NT2/D1 (cell line): ENCODE measurements at regions not wholly inside any gene's neighbourhood (a gene's known extent, or its start where the extent isn't known, plus 50 kb on each side); places are given as distances from the start of the nearest gene placed in this dataset.

Source experiments
- DNase-seq: peaks from one replicate; pipeline ENCODE4 v3.0.0-alpha.2; 2011; ENCODE audit warnings: low read depth, low spot score
- H3K27me3 ChIP-seq: 2 replicates; pipeline ENCODE4 v1.6.0; 2011; ENCODE audit warnings: mild to moderate bottlenecking; ENCODE audit not compliant: insufficient read length, insufficient read depth
- H3K36me3 ChIP-seq: 2 replicates; pipeline ENCODE4 v1.6.1; 2011; ENCODE audit warnings: mild to moderate bottlenecking, low read length, mixed read lengths; ENCODE audit not compliant: insufficient read depth, insufficient read length
- H3K4me1 ChIP-seq: 2 replicates; pipeline ENCODE4 v1.5.1; 2011; ENCODE audit not compliant: insufficient read depth, insufficient read length
- H3K4me3 ChIP-seq: 2 replicates; pipeline ENCODE4 v1.5.1; 2011; ENCODE audit warnings: low read depth; ENCODE audit not compliant: insufficient read length
- H3K9ac ChIP-seq: 2 replicates; pipeline ENCODE4 v1.6.0; 2011; ENCODE audit warnings: low read depth; ENCODE audit not compliant: insufficient read length
- H3K9me3 ChIP-seq: 2 replicates; pipeline ENCODE4 v1.5.1; 2011; ENCODE audit warnings: mild to moderate bottlenecking, low read length; ENCODE audit not compliant: insufficient read depth
- SUZ12 ChIP-seq: IDR thresholded peaks from 2 replicates; pipeline ENCODE4 v1.6.1; 2011; ENCODE audit not compliant: insufficient read length, insufficient read depth; ENCODE audit errors: extremely low read depth
- YY1 ChIP-seq: IDR thresholded peaks from 2 replicates; pipeline ENCODE4 v1.6.1; 2011; ENCODE audit not compliant: insufficient read length, insufficient read depth
- ZNF274 ChIP-seq: IDR thresholded peaks from 2 replicates; pipeline ENCODE4 v1.6.1; 2011; ENCODE audit warnings: mild to moderate bottlenecking, low read depth, low read length

GRCh38 chr15:62938825-62939224 is 103.7 kb upstream of the TPM1 start:
- Histone ChIP-seq H3K9ac (no peak overlapping the region), H3K4me1 (peaks cover 15% of the 10 kb centered on the region), H3K4me3 (no peak overlapping the region), H3K27me3 (no peaks in the 10 kb centered on the region), H3K36me3 (no peaks in the 10 kb centered on the region), H3K9me3 (no peaks in the 10 kb centered on the region)
- DNase-seq: no peak
- TF ChIP-seq SUZ12 (no peak), ZNF274 (no peak), YY1 (no peak)

GRCh38 chr15:62940093-62940754 is 102.3 kb upstream of the TPM1 start:
- TF ChIP-seq ZNF274 (no peak), SUZ12 (no peak), YY1 (no peak)
- Histone ChIP-seq H3K9me3 (no peaks in the 10 kb centered on the region), H3K36me3 (no peaks in the 10 kb centered on the region), H3K4me3 (no peak overlapping the region), H3K4me1 (peaks cover 15% of the 10 kb centered on the region), H3K27me3 (no peaks in the 10 kb centered on the region), H3K9ac (no peak overlapping the region)
- DNase-seq: no peak

- DNase-seq: no peak
- H3K4me1 ChIP-seq: peaks cover 12% of the 10 kb centered on the region
- no peaks in the 10 kb centered on the region for H3K27me3 ChIP-seq
- H3K4me3 ChIP-seq: no peak overlapping the region
- no peak overlapping the region for H3K9ac ChIP-seq
- no peaks in the 10 kb centered on the region for H3K36me3 ChIP-seq
- TF ChIP-seq ZNF274 (no peak), SUZ12 (no peak), YY1 (no peak)
- H3K9me3 ChIP-seq: no peaks in the 10 kb centered on the region
These were observed 101.7 kb upstream of the TPM1 start for GRCh38 chr15:62940755-62941361.

GRCh38 chr15:62941699-62942098 is 100.8 kb upstream of the TPM1 start:
- peaks cover 12% of the 10 kb centered on the region for H3K4me1 ChIP-seq

GRCh38 chr15:62942428-62942827 is 100.1 kb upstream of the TPM1 start:
- H3K4me1 ChIP-seq: peaks cover 12% of the 10 kb centered on the region
- H3K36me3 ChIP-seq: no peaks in the 10 kb centered on the region
- TF ChIP-seq ZNF274 (no peak), YY1 (no peak), SUZ12 (no peak)
- no peaks in the 10 kb centered on the region for H3K27me3 ChIP-seq
- H3K9me3 ChIP-seq: no peaks in the 10 kb centered on the region
- no peak for DNase-seq
- no peak overlapping the region for H3K4me3 ChIP-seq
- no peak overlapping the region for H3K9ac ChIP-seq

More at GRCh38 chr15:62941699-62942098, 100.8 kb upstream of the TPM1 start:
- H3K9ac ChIP-seq: no peak overlapping the region
- no peak overlapping the region for H3K4me3 ChIP-seq
- no peaks in the 10 kb centered on the region for H3K36me3 ChIP-seq
- no peak for DNase-seq
- no peaks in the 10 kb centered on the region for H3K9me3 ChIP-seq
- TF ChIP-seq ZNF274 (no peak), YY1 (no peak), SUZ12 (no peak)
- H3K27me3 ChIP-seq: no peaks in the 10 kb centered on the region

GRCh38 chr15:62945063-62945462 is 97.5 kb upstream of the TPM1 start:
- Histone ChIP-seq H3K4me3 (no peak overlapping the region), H3K36me3 (no peaks in the 10 kb centered on the region), H3K27me3 (no peaks in the 10 kb centered on the region), H3K9ac (no peak overlapping the region), H3K4me1 (peaks cover 12% of the 10 kb centered on the region), H3K9me3 (no peaks in the 10 kb centered on the region)
- TF ChIP-seq YY1 (no peak), ZNF274 (no peak), SUZ12 (no peak)
- DNase-seq: no peak

- Histone ChIP-seq H3K9ac (no peak overlapping the region), H3K36me3 (no peaks in the 10 kb centered on the region), H3K9me3 (no peaks in the 10 kb centered on the region), H3K27me3 (no peaks in the 10 kb centered on the region), H3K4me1 (peaks cover 9% of the 10 kb centered on the region), H3K4me3 (no peak overlapping the region)
- TF ChIP-seq YY1: no peak
- no peak for TF ChIP-seq SUZ12
- no peak for TF ChIP-seq ZNF274
- DNase-seq: no peak
These were observed 96.8 kb upstream of the TPM1 start for GRCh38 chr15:62945760-62946159.
